Muscle layer of colon (tissue), 2 donors: ENCODE measurements at regions not wholly inside any gene's neighbourhood (a gene's known extent, or its start where the extent isn't known, plus 50 kb on each side); places are given as distances from the start of the nearest gene placed in this dataset.

ENCODE experiments used
- H3K27ac ChIP-seq: one replicate; pipeline ENCODE4 v1.7.0; 2013; ENCODE audit warnings: low read depth, mild to moderate bottlenecking, low read length, moderate library complexity
- H3K27me3 ChIP-seq, 2 donors: one replicate each; pipeline ENCODE4 v1.7.0; 2013; ENCODE audit warnings: low read length in 2 of 2, mild to moderate bottlenecking in 2 of 2; ENCODE audit not compliant: insufficient read depth in 2 of 2, control insufficient read depth in 1 of 2
- H3K36me3 ChIP-seq: one replicate; pipeline ENCODE4 v1.7.0; 2013; ENCODE audit warnings: mild to moderate bottlenecking, low read length; ENCODE audit not compliant: insufficient read depth
- H3K4me1 ChIP-seq: one replicate; pipeline ENCODE4 v1.7.0; 2013; ENCODE audit warnings: mild to moderate bottlenecking, low read length; ENCODE audit not compliant: insufficient read depth
- H3K4me3 ChIP-seq, 2 donors: one replicate each; pipeline ENCODE4 v1.7.0; 2013; ENCODE audit warnings: low read length in 2 of 2, low read depth in 1 of 2, mild to moderate bottlenecking in 1 of 2, moderate library complexity in 1 of 2
- H3K9ac ChIP-seq: one replicate; pipeline ENCODE4 v1.7.0; 2013; ENCODE audit warnings: low read length
- H3K9me3 ChIP-seq: one replicate; pipeline ENCODE4 v1.7.0; 2013; ENCODE audit warnings: mild to moderate bottlenecking, low read length
- donor health status: abdominal sarcoma.
- donor health status: Adenocarcinoma of cecum.

DNA sequence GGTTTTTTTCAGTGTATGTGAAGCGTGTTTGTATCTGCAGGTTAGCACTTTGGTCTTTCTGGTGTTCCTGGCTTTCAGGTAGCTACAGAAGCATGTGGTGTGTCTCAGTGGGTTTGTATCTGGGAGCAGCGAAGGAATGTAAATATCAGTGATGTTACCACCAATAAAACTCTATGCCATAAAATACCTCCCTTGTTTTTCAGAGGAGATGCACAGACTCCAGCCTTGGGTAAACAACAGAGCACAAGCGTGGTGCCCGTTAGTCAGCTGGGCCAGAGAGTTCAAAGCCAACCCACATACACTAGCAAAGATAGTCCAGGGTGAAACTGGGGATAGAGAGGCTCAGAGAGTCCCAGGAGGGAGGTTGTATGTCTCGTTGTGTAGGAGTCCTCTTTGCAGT, 393.8 kb downstream of the SMOC2 start:
- Histone ChIP-seq H3K4me3 (no peak overlapping the region), H3K4me1 (no peaks in the 10 kb centered on the region), H3K27ac (no peak overlapping the region), H3K9me3 (no peaks in the 10 kb centered on the region), H3K27me3 (no peaks in the 10 kb centered on the region), H3K9ac (no peak overlapping the region), H3K36me3 (no peaks in the 10 kb centered on the region)

GRCh38 chr6:168834042-168834587, 393.1 kb downstream of the SMOC2 start:
- Histone ChIP-seq H3K4me1 (no peaks in the 10 kb centered on the region), H3K9ac (no peak overlapping the region), H3K4me3 (no peak overlapping the region), H3K9me3 (no peaks in the 10 kb centered on the region), H3K27ac (no peak overlapping the region), H3K36me3 (no peaks in the 10 kb centered on the region), H3K27me3 (no peaks in the 10 kb centered on the region)

DNA sequence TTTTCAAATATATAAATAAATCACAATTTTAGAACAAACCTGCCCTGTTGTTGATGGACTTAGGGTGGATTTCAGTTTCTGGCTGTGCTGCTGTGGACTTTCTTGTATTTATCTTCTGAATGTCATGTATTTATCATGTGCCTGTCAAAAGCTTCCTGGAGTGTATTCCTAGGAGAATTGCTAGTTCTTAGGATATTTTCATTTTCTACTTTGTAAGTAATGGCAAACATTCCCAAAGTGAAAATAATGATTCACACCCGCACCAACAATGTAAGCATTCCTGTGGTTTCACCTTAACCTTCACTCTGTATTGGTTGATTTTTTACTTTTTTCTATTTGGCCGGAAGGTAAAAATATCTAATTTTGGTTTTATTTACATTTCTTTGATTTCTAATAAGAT, 387.8 kb downstream of the SMOC2 start:
- Histone ChIP-seq H3K27me3 (no peaks in the 10 kb centered on the region), H3K4me1 (peaks cover 9% of the 10 kb centered on the region), H3K4me3 (no peak overlapping the region), H3K9ac (no peak overlapping the region), H3K9me3 (no peaks in the 10 kb centered on the region), H3K36me3 (no peaks in the 10 kb centered on the region), H3K27ac (no peak overlapping the region)

DNA sequence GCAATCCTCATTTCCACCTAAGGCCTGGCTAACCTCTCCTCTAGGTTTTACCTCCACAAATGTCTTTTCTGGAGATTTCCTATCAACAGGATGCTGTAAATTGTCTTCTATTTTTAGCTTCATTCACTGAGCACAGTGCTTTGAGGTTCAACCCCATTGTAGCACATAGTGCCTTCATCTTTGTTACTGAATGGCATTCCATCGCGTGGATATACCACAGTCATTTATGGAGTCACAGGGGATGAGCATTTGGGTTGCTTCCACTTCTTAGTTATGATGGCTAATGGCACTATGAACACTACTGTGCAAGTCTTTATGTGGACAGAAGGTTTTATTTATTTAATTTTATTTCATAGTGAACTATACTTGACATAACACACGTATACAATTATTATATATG, 387.1 kb downstream of the SMOC2 start:
- Histone ChIP-seq H3K4me1 (peaks cover 9% of the 10 kb centered on the region), H3K36me3 (no peaks in the 10 kb centered on the region), H3K4me3 (no peak overlapping the region), H3K27ac (no peak overlapping the region), H3K9ac (no peak overlapping the region), H3K9me3 (no peaks in the 10 kb centered on the region), H3K27me3 (no peaks in the 10 kb centered on the region)

GRCh38 chr6:168827586-168827871, 386.5 kb downstream of the SMOC2 start:
- H3K9ac ChIP-seq = no peak overlapping the region
- H3K4me1 ChIP-seq = peaks cover 9% of the 10 kb centered on the region
- no peaks in the 10 kb centered on the region for H3K9me3 ChIP-seq
- H3K27ac ChIP-seq = no peak overlapping the region
- H3K36me3 ChIP-seq = no peaks in the 10 kb centered on the region
- H3K4me3 ChIP-seq = no peak overlapping the region
- no peaks in the 10 kb centered on the region for H3K27me3 ChIP-seq

DNA sequence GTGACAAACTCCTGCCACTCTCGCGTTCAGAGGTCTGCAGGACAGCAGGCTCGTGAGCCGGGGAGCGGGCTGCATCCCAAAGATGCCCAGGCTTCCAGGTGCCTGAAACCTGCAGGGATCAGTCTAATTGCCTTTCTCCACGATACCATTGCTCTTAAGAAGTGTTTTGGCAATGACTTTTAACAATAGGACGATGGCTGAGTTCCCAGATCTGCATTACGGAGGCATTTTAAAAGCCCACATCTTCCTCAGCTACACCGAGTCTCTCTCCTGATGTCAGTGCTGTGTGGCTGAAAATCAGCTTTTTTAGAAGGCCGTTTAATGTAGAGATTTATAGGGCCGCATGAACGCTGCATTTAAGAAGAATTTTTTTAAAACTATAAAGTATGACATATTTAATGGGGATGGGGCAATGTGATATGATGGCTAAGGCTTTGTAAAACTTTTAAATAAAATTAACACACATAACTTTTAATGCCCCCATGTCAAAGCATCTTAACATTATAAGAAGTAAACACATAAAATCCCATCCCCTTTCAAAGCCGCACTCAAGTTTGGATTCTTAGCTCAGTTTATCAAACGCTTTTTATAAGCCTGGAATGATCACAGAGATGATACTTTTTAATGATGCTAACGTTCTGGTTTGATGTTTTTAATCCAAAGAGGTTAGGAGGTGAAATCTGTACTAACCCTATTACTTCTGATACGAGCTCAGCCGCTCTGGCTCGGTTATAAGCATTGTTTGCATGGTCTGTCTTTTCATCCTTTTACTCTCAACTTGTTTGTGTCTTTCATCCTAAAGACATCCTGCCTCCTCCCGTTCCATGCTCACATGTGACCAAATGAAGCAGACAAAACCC, 386.0 kb downstream of the SMOC2 start:
- H3K4me3 ChIP-seq = no peak overlapping the region
- no peaks in the 10 kb centered on the region for H3K9me3 ChIP-seq
- no peak overlapping the region for H3K9ac ChIP-seq
- H3K36me3 ChIP-seq = no peaks in the 10 kb centered on the region
- H3K4me1 ChIP-seq = peaks cover 9% of the 10 kb centered on the region
- H3K27me3 ChIP-seq = no peaks in the 10 kb centered on the region
- no peak overlapping the region for H3K27ac ChIP-seq

GRCh38 chr6:168826078-168826390, 385.1 kb downstream of the SMOC2 start:
- H3K4me3 ChIP-seq = no peak overlapping the region
- no peak overlapping the region for H3K9ac ChIP-seq
- H3K27ac ChIP-seq = no peak overlapping the region
- H3K4me1 ChIP-seq = peaks cover 9% of the 10 kb centered on the region
- H3K9me3 ChIP-seq = no peaks in the 10 kb centered on the region
- H3K27me3 ChIP-seq = no peaks in the 10 kb centered on the region
- no peaks in the 10 kb centered on the region for H3K36me3 ChIP-seq

- H3K9ac ChIP-seq = no peak overlapping the region
- no peaks in the 10 kb centered on the region for H3K36me3 ChIP-seq
- H3K27ac ChIP-seq = no peak overlapping the region
- H3K9me3 ChIP-seq = no peaks in the 10 kb centered on the region
- no peak overlapping the region for H3K4me3 ChIP-seq
- H3K27me3 ChIP-seq = no peaks in the 10 kb centered on the region
- peaks cover 9% of the 10 kb centered on the region for H3K4me1 ChIP-seq
These were observed 384.5 kb downstream of the SMOC2 start for GRCh38 chr6:168825226-168826077.

DNA sequence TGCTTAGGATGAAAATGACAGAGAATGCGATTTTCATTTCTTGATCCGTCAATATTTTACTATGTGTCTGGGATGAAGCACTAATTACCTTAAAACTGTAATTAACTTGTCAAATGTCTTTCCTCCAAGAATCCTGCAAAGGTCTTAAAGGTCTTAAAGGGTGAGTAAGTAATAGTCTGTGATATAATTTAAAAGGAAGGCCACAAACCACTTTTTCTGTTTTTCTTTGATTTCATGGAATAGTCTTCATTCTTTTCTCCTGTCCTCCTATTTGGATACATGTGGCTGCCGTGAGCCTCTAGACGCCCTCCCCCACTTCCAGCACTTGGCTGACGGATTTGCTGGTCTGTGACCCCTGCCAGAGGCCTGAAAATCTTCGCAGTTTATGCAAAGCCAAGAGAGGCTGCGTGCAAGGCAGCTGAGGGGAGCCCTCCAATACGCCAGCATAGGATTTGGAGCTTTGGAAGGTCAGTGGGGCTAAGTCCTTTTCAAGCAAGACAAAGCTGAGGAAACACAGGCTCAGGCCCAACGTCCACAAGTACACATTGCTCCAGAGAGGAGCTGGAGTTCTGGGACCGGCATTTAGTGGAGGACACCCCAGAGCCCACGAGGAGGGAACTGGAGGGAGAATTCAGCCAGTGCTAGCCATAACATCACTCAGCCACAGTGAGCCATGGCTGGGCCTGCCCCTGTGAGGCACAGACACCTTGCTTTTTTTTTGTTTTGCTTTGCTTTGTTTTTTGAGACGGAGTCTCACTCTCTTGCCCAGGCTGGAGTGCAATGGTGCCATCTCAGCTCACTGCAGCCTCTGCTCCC, 382.6 kb downstream of the SMOC2 start:
- Histone ChIP-seq H3K36me3 (no peaks in the 10 kb centered on the region), H3K27ac (no peak overlapping the region)

DNA sequence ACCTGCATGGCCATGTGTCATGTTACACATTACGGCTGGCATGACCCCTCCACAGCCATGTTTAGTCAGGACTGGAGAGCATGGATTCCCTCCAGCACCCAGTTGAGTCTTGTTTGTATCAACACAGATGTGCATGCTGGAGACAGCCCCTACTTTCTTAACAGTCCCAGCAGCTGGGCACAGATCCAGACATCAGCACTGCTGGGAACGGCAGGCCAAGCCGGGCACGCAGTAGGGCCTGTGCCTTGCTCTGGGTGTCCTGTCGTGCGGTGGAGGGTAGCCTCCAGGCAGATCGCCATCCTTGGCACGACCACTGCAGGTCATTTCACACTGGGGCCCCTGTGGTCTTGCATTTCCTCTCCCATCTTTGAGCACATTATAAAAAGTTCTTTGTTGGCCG, 381.4 kb downstream of the SMOC2 start:
- Histone ChIP-seq H3K4me3 (no peak overlapping the region), H3K27ac (no peak overlapping the region), H3K27me3 (no peaks in the 10 kb centered on the region), H3K9ac (no peak overlapping the region), H3K36me3 (no peaks in the 10 kb centered on the region), H3K9me3 (no peaks in the 10 kb centered on the region), H3K4me1 (peaks cover 7% of the 10 kb centered on the region)

More for the DNA sequence above, 382.6 kb downstream of the SMOC2 start:
- no peaks in the 10 kb centered on the region for H3K27me3 ChIP-seq
- H3K9me3 ChIP-seq = no peaks in the 10 kb centered on the region
- peaks cover 9% of the 10 kb centered on the region for H3K4me1 ChIP-seq
- no peak overlapping the region for H3K4me3 ChIP-seq
- no peak overlapping the region for H3K9ac ChIP-seq

- Histone ChIP-seq H3K27me3 (no peaks in the 10 kb centered on the region), H3K4me3 (no peak overlapping the region), H3K27ac (no peak overlapping the region), H3K4me1 (no peaks in the 10 kb centered on the region), H3K9me3 (no peaks in the 10 kb centered on the region), H3K36me3 (no peaks in the 10 kb centered on the region), H3K9ac (no peak overlapping the region)
These were observed 378.6 kb downstream of the SMOC2 start for GRCh38 chr6:168819546-168819945.
